ENCODE measurements at regions not wholly inside any gene's neighbourhood (a gene's known extent, or its start where the extent isn't known, plus 50 kb on each side); places are given as distances from the start of the nearest gene placed in this dataset.

- DNase-seq = no peak
These were observed 1158.6 kb downstream of the CDH12 start for GRCh38 chr5:21694567-21694966.

- DNase-seq = no peak
These were observed 1159.6 kb downstream of the CDH12 start for GRCh38 chr5:21693591-21693990.

- DNase-seq = no peak
These were observed 1163.6 kb downstream of the CDH12 start for GRCh38 chr5:21689587-21689986.

- DNase-seq = no peak
These were observed 1164.5 kb downstream of the CDH12 start for GRCh38 chr5:21688655-21689054.

- DNase-seq = no peak
These were observed 1165.5 kb downstream of the CDH12 start for GRCh38 chr5:21687621-21688020.

- no peak for DNase-seq
These were observed 1166.4 kb downstream of the CDH12 start for GRCh38 chr5:21686706-21687105.

GRCh38 chr5:21685522-21685921 lies 1167.6 kb downstream of the CDH12 start:
- DNase-seq = no peak

GRCh38 chr5:21684992-21685391 lies 1168.2 kb downstream of the CDH12 start:
- DNase-seq = no peak

- no peak for DNase-seq
These were observed 1171.2 kb downstream of the CDH12 start for GRCh38 chr5:21681911-21682310.

- DNase-seq = no peak
These were observed 1172.5 kb downstream of the CDH12 start for GRCh38 chr5:21680641-21681040.

- no peak for DNase-seq
These were observed 1172.9 kb downstream of the CDH12 start for GRCh38 chr5:21680196-21680595.

GRCh38 chr5:21678526-21678925 lies 1174.6 kb downstream of the CDH12 start:
- no peak for DNase-seq

GRCh38 chr5:21672911-21673310 lies 1180.2 kb downstream of the CDH12 start:
- DNase-seq = no peak

- DNase-seq = no peak
These were observed 1180.8 kb downstream of the CDH12 start for GRCh38 chr5:21672360-21672759.

- DNase-seq = no peak
These were observed 1187.6 kb downstream of the CDH12 start for GRCh38 chr5:21665524-21665923.

- DNase-seq = no peak
These were observed 1190.1 kb downstream of the CDH12 start for GRCh38 chr5:21663082-21663481.

- DNase-seq = no peak
These were observed 1192.0 kb downstream of the CDH12 start for GRCh38 chr5:21661184-21661583.

GRCh38 chr5:21654556-21654955 lies 1198.6 kb downstream of the CDH12 start:
- DNase-seq = no peak

GRCh38 chr5:21649969-21650368 lies 1203.2 kb downstream of the CDH12 start:
- DNase-seq = peak; percentile 54

GRCh38 chr5:21646469-21646868 lies 1206.7 kb downstream of the CDH12 start:
- no peak for DNase-seq

- no peak for DNase-seq
These were observed 1209.1 kb downstream of the CDH12 start for GRCh38 chr5:21644032-21644431.

- DNase-seq = no peak
These were observed 1210.8 kb downstream of the CDH12 start for GRCh38 chr5:21642312-21642711.

GRCh38 chr5:21623831-21624230 lies 1229.3 kb downstream of the CDH12 start:
- no peak for DNase-seq

- no peak for DNase-seq
These were observed 1237.9 kb downstream of the CDH12 start for GRCh38 chr5:21615195-21615765.

GRCh38 chr5:21613971-21614488 lies 1239.1 kb downstream of the CDH12 start:
- no peak for DNase-seq
